ENCODE measurements at regions not wholly inside any gene's neighbourhood (a gene's known extent, or its start where the extent isn't known, plus 50 kb on each side); places are given as distances from the start of the nearest gene placed in this dataset.

- DNase-seq (ENCODE audit: low read depth): no peak
Measured at GRCh38 chr1:244220410-244220809, 169.3 kb downstream of the ZBTB18 start.

- DNase-seq (ENCODE audit: low read depth): no peak
Measured at GRCh38 chr1:244221991-244222390, 170.9 kb downstream of the ZBTB18 start.

GRCh38 chr1:244224487-244225430 is 173.7 kb downstream of the ZBTB18 start:
- DNase-seq (ENCODE audit: low read depth): no peak

DNA sequence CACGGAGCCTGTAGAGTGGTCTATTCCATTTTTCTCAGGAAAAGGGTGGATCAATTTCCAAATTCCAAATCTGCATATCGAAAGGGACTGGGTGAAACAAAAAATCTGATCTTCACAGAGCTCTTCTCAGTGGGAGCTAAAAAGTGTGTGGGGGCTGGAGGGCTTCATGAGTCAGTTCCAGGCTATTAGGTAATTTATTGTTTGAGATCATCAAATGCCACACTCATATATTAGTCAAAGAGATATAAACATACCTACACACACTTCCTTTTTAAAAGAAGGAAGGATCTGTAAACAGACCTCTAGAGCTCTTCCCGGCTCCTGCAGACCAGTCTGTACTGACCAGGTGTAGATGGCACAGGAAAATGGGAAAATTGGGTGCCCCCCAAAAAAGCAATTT is 175.4 kb downstream of the ZBTB18 start:
- no peak for DNase-seq (ENCODE audit: low read depth)

DNA sequence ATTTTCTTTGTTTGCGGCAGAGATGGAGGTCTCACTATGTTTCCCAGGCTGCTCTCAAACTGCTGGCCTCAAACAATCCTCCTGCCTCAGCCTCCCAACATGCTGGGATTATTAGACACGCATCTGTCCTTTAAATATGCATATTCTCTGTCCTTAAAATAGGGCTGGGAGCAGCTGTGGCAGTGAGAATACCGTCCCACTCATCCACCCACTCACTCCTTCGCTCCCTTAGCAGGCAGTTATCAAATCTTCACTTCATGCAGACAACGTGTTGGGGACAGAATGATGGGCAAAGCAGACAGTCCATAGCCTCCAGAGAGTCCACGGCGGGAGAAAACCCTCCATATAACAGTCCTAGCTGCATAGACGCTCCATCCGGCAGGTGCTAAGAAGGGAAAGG is 179.4 kb downstream of the ZBTB18 start:
- no peak for DNase-seq (ENCODE audit: low read depth)

- DNase-seq (ENCODE audit: low read depth): no peak
Measured at GRCh38 chr1:244231193-244231571, 180.1 kb downstream of the ZBTB18 start.

DNA sequence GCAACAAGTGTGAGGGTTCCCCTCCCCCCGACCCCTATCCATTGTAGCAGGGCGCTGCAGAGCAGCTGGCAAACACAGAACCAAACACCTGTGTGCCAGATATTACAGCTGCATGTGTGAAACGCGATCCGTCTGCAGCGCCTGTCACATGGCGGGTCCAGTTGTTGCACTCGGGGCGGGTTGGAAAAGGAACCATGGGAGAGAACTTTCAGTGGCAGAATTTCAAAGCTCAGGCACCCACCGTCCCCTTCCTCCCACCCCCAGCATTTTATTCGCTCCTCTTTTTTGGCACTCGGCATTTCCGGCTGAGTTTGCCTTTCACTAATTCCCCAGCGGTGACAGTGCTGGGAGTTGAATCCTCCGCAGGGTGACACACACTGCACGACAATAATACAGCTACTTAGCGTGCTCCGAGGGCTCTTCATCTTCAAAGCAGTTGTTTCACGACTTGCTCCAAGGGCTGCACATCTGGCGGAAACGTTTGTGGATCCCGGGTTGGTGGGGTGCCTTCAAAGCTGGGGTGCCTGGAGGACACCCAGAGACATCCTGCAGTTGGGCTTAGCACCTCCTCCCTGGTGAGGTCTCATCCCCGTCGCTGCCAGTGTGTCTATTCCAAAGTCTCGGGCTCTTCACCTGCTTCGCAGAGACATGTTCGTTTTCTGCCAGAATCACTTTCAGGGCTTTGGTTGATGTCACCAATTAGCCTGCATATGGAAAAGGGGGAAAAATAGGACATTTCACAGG is 180.7 kb downstream of the ZBTB18 start:
- no peak for DNase-seq (ENCODE audit: low read depth)

GRCh38 chr1:244234009-244234643 is 183.0 kb downstream of the ZBTB18 start:
- DNase-seq (ENCODE audit: low read depth): no peak

- no peak for DNase-seq (ENCODE audit: low read depth)
Measured at GRCh38 chr1:244235157-244235556, 184.1 kb downstream of the ZBTB18 start.

GRCh38 chr1:244236101-244236500 is 185.0 kb downstream of the ZBTB18 start:
- DNase-seq (ENCODE audit: low read depth): no peak

DNA sequence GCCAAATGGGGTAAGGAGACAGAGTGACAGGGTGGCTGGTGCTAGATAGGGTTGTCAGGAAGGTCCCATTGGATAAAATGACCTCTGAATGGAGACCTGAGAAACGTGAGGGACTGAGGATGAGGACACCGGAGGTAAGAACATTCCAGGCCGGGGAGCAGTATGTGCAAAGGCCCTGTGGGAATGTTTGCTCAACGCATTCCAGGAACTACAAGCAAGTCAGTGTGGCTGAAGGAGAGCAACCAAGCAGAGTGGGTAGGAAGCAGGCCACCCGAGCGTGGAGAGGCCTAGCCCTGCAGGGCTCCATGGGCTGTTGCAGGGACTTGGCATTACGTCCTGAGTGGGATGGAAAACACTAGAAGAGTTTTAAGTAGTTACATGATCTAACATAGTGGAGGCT is 185.6 kb downstream of the ZBTB18 start:
- DNase-seq (ENCODE audit: low read depth): no peak

DNA sequence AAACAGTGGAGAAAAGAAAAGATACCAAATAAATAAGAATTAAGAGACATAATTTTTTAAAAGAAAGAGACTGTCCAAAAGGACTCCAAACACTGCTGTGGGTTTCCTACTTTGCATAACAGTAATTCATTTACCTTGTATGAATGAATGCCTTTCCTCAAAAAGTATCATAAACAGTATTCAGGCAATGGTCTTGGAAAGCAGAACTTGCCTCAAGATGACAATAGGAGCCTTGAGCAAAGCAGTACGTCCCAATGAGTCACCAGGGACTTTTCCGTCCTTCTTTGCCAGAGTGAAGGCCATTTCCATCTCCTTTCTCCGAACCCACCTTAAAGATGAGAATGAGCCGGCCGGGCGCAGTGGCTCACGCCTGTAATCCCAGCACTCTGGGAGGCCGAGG is 186.4 kb downstream of the ZBTB18 start:
- no peak for DNase-seq (ENCODE audit: low read depth)

GRCh38 chr1:244239261-244239770 is 188.2 kb downstream of the ZBTB18 start:
- DNase-seq (ENCODE audit: low read depth): peak; percentile 11

DNA sequence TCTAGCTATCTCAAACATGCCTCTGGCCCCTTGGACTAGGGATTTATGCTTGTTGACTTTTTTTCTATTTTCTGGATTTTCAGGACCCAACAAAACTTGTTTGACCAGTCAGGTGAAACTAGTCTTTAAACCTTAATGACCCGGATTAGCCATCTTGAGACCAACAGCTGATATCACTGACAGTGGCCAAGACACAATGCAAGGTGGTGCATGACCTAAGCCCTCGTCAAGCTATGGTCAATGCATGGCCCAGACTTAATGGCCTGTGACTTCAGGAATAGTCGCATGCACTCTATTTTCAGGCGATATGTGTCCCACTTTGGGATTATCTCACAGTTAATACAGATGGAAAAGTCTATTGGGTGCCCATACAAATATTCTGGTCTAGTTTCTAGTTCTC is 190.4 kb downstream of the ZBTB18 start:
- DNase-seq (ENCODE audit: low read depth): no peak

- DNase-seq (ENCODE audit: low read depth): no peak
Measured at GRCh38 chr1:244242446-244242845, 191.4 kb downstream of the ZBTB18 start.

DNA sequence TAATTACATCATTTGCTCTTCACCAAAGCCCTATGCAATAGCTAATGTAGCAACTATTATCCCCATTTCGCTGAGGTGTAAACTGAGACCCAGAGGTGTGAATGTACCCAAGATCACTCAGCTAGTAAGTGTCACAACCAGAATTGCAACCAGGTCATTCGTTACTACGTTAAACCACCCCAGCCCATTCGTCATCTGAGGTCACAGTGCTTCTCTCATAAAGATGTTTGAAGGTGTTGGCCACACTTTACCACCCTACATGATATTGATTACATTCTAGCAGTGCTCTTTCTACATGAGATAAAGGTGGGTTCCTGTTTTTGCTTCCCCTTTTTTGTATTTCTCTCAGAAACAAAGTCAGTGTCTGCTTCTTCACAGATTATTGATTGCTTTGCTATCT is 195.3 kb downstream of the ZBTB18 start:
- DNase-seq (ENCODE audit: low read depth): no peak

GRCh38 chr1:244248426-244248825 is 197.3 kb downstream of the ZBTB18 start:
- no peak for DNase-seq (ENCODE audit: low read depth)

GRCh38 chr1:244252211-244252610 is 199.5 kb downstream of the ADSS2 start:
- DNase-seq (ENCODE audit: low read depth): no peak

GRCh38 chr1:244254467-244254866 is 197.2 kb downstream of the ADSS2 start:
- no peak for DNase-seq (ENCODE audit: low read depth)

GRCh38 chr1:244255426-244255965 is 196.2 kb downstream of the ADSS2 start:
- DNase-seq (ENCODE audit: low read depth): no peak

DNA sequence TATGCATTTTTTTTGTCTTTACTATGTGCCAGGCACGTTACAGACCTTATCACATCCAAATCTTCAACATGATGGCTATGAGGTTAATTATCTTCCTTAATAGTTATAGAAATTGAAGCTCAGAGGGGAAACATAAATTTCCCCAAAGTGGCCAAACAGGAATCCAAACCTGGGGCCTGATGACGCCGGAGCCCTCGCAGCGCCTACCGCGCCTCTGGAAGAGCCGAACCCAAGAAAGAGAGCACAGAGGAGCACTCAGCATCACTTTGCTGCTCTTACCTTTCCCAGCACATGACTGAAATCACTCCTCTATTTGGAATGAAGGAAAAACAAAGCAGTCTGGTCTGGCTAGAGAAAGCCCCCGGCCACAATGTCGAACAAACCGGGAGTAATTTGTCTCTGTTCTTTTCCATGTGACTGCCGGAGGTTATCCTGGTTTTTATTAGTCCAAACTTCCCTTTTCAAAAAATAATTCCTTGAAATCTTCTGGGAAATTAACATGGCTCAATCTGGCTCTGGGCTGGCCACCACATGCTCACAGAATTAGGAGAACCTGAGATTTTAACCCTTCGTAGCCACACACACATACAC is 195.5 kb downstream of the ADSS2 start:
- no peak for DNase-seq (ENCODE audit: low read depth)

DNA sequence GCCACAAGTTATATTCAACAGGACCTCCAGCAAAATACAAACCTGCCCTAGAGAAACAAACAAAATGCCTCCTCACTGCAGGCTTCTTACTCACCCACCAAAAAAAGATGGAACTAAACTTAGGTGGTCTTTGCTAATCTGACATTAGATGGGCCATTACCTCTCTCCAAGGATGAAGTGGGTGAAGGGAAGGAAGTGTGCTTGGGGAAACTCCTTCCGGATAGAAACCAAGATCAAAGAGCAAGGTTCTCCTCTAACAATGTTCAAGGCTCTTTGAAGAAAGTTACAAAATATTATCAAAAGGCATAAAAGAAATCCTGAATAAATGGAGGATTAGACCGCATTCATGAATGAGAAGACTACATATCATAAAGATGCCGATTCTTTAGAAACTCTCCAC is 187.5 kb downstream of the ADSS2 start:
- DNase-seq (ENCODE audit: low read depth): no peak
